GM19463 (cell line): ENCODE measurements at regions not wholly inside any gene's neighbourhood (a gene's known extent, or its start where the extent isn't known, plus 50 kb on each side); places are given as distances from the start of the nearest gene placed in this dataset.
"Not testable (repeated sequence)": the region's sequence is repeated elsewhere in the genome, so short reads cannot be mapped to it uniquely, and the experiment has no call there.

Experiments used
- ATAC-seq: cut with Tn5 transposase; IDR thresholded peaks from one replicate; pipeline ENCODE4 v1.9.1; 2021; ENCODE audit warnings: mild to moderate bottlenecking, moderate library complexity; ENCODE audit not compliant: unreplicated experiment

- no peak for ATAC-seq
These were observed 363.7 kb upstream of the FSIP2 start for GRCh38 chr2:185374878-185375277.

GRCh38 chr2:185375731-185376130, 362.9 kb upstream of the FSIP2 start:
- no peak for ATAC-seq

GRCh38 chr2:185381631-185382030, 357.0 kb upstream of the FSIP2 start:
- no peak for ATAC-seq

- no peak for ATAC-seq
These were observed 353.6 kb upstream of the FSIP2 start for GRCh38 chr2:185384822-185385560.

- no peak for ATAC-seq
These were observed 350.4 kb upstream of the FSIP2 start for GRCh38 chr2:185388226-185388625.

DNA sequence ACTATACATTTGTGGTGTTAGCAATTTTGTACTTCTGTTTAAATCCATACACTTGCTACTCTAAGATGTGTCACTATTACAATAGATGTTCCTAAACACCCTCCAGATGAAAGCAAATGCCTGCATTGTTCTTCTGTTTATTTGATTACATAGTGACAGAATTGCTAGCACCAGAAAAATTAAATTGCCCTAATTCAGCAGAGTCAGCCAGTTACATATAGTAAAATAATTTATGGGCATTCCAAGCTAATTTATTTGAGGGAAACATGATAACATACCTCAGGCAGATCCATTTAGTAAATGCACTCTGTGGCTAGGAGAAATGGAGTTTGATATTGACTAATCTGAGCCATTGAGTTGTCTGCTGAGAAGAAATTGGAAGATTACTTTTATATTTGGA, 347.1 kb upstream of the FSIP2 start:
- no peak for ATAC-seq

GRCh38 chr2:185393091-185393490, 345.5 kb upstream of the FSIP2 start:
- no peak for ATAC-seq

GRCh38 chr2:185402474-185402873, 336.1 kb upstream of the FSIP2 start:
- ATAC-seq: no peak

DNA sequence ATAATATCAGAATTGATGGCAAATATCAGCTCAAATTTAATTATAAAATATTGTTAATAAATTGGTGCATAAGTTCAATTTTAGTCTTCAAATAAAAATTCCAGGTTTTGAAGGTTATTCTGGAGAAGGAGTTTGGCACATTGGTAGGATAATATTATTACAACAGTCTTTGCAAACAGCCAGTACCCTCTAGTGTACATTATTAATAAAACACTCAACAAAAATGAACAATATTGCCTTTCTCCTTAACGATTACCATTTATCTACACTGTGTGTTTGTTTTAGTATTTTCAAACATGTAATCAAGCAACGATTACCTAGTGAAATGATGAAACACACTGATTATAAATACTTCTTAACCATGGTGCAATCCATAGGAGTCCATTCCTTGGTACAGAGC, 334.0 kb upstream of the FSIP2 start:
- ATAC-seq: no peak

- no peak for ATAC-seq
These were observed 321.5 kb upstream of the FSIP2 start for GRCh38 chr2:185417111-185417510.

- ATAC-seq: no peak
These were observed 320.9 kb upstream of the FSIP2 start for GRCh38 chr2:185417688-185418087.

DNA sequence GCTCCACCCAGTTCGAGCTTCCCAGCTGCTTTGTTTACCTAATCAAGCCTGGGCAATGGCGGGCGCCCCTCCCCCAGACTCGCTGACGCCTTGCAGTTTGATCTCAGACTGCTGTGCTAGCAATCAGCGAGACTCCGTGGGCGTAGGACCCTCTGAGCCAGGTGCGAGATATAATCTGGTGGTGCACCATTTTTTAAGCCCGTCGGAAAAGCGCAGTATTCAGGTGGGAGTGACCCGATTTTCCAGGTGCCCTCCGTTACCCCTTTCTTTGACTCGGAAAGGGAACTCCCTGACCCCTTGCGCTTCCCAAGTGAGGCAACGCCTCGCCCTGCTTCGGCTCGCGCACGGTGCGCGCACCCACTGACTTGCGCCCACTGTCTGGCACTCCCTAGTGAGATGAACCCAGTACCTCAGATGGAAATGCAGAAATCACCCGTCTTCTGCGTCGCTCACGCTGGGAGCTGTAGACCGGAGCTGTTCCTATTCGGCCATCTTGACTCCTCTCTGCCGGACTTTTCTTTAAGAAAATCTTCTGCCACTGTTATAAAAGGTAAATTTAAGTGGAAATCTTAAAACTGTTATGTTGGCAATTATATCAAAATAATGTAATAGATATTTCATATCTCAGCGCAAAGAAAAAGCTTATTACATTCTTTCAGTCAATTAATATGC, 313.5 kb upstream of the FSIP2 start:
- ATAC-seq: not testable (repeated sequence)

- no peak for ATAC-seq
These were observed 310.6 kb upstream of the FSIP2 start for GRCh38 chr2:185428000-185428399.

DNA sequence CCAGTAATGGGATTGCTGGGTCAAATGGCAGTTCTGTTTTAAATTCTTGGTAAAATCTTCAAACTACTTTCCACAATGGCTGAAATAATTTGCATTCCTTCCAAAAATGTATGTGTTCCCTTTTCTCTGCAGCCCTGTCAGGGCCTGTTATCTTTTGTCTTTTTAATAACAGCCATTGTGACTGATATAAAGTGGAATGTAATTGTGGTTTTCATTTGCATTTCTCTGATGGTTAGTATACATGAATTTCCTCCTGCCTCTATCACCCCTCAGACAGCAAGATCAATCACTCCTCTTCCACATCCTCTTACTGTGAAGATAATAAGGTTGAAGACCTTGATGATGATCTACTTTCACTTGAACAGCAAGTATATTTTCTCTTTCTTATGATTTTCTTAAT, 304.8 kb upstream of the FSIP2 start:
- no peak for ATAC-seq

- ATAC-seq: no peak
These were observed 301.7 kb upstream of the FSIP2 start for GRCh38 chr2:185436787-185437372.

GRCh38 chr2:185441486-185442005, 297.1 kb upstream of the FSIP2 start:
- no peak for ATAC-seq

- ATAC-seq: no peak
These were observed 282.1 kb upstream of the FSIP2 start for GRCh38 chr2:185456517-185456916.

- no peak for ATAC-seq
These were observed 275.1 kb upstream of the FSIP2 start for GRCh38 chr2:185463481-185463880.

DNA sequence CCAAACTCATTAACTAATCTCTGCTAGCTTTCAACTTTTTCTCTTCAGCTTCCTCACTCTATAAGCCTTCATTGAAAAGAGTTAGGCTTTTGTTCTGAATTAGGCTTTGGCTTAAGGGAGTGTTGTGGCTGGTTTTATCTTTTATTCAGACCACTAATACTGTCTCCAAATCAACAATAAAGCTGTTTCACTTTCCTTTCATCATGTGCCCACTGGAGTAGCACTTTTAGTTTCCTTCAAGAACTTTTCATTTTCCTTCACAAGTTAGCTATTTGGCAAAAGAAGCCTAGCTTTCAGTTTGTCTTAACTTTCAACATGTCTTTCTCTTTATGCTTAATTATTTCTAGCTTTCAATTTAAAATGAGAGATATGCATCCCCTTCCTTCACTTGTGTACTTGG, 271.7 kb upstream of the FSIP2 start:
- ATAC-seq: no peak

GRCh38 chr2:185471441-185471840, 267.2 kb upstream of the FSIP2 start:
- ATAC-seq: no peak

DNA sequence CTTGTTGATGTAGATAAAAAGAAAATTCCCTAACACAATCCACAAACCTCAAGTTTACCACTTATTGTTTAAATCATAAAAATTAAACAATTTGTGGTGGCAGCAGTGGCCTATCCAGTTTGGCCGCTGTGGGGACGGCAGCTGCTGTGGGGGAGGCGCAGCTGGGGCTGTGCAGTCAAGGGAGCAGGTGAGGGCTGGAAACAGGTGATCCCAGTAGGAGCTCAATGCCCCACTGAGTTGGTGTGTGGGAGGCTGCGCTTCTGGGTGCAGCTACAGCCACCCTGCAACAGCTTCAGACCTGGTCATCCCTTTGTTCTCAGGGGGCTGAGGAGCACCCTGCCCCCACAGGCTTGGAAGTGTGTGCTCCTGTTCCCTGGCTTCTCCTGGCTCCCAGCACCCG, 266.0 kb upstream of the FSIP2 start:
- no peak for ATAC-seq

DNA sequence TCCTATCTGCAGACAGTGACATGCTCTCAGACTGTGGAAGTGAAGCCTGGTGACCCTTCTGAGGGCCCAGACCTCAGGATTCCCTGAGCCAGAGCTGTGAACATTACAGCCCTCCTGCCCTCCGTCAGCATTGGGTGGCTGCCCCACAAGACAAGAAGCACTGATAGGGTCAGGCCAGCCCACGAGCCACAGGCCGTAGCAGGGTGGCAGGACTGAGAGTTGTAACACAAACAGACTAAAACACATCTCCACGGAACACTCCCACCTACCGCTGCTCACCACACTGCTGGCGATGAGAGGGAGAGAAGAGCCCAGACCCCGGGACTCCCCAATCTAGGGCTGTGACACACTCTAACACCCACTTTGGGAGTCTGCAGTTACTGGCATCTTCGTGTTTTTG, 264.8 kb upstream of the FSIP2 start:
- ATAC-seq: no peak
